Activated gamma-delta T cell treated with anti-CD3 and anti-CD28 coated beads, Interleukin-2, amount 50 U/mL, for 16 hours (primary cell): ENCODE measurements at regions not wholly inside any gene's neighbourhood (a gene's known extent, or its start where the extent isn't known, plus 50 kb on each side); places are given as distances from the start of the nearest gene placed in this dataset.

Experiments used
- DNase-seq: peaks from one replicate; pipeline ENCODE4 v3.0.0-alpha.2; 2020; ENCODE audit warnings: low read depth

- DNase-seq = peak; percentile 36
Observed at GRCh38 chr21:34022627-34023335, 50.6 kb upstream of the MRPS6 start.

GRCh38 chr21:34021726-34022125, 51.7 kb upstream of the MRPS6 start:
- DNase-seq = no peak

DNA sequence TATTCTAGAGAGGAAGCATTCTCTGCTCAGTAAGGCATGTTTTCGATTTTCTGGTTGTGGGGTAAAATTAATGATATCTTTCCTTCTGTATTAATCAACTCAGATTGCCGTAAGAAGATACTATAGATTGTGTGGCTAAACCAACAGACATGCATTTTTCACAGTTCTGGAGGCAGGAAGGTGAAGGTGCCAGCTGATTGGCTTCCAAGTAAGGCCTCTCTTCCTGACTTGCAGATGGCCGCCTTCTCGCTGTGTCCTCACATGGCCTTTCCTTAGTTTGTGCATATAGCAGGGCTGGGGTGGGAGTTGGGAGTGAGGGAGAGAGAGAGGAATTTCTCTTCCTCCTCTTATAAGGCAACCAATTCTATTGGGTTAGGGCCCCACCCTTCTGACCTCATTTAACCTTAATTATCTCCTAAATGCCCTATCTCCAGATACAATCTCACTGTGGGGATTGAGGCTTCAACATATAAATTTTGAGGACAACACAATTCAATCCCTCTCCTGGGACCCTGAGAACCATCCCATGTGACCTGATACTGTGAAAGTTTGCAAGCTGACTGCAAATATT, 52.3 kb upstream of the MRPS6 start:
- no peak for DNase-seq

DNA sequence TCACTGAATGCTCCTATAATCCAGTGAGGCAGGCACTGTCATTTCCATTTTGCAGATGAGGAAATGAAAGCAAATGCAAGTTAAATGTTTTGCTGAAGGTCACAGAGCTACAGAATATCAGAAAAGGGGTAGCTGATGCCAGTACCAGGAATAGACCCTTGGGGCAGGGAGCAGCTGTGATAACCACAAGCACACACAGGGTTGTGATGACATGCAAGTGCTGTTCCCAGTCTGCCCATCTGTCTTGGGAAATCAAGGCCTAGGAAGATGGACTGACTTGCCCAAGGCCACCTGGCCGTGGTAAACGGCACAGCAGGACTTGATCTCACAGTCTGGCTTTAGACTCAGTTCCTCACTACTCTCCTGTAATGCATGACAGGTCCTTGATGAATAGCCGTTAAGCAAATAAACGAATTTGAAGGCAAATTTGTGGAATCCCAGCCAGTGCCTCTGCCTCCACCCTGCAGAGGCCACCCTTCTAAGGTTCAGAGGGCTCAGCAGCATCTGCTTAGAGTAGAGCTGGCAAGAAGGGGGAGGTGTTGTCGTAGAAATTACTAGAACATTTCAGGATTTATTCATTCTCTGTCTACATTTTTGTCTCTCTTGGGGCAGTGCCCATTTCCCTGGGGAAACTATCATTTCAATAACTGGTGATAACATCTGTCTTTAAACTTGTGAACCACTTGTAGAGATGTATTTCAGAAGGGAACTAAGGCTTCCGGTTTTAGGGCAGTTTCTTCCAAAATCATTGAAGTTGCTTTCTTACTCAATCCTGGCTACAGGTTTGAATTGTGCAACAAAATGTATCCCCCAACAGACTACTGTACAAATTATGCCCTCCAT, 53.2 kb upstream of the MRPS6 start:
- no peak for DNase-seq

- no peak for DNase-seq
Observed at GRCh38 chr21:34019402-34019801, 54.0 kb upstream of the MRPS6 start.

DNA sequence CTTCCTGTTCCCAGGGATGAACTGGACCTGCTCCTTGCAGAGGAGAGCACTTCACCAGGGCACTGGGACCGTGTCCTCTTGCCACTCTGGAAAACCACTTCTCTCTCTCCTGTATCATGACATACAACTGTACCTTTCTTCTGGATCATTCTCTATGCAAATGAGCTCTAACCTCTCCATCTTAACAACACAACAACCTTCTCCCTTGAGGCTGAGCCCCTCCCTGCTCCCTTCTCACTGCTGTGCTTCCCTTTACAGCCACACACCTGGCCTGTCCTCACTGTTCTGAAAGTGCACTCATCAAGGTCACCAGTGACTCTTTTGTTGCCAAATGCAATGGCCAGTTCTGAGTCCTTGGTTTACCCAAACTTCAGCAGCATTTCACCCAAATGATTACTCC, 54.5 kb upstream of the MRPS6 start:
- no peak for DNase-seq

GRCh38 chr21:34018185-34018584, 55.2 kb upstream of the MRPS6 start:
- no peak for DNase-seq

DNA sequence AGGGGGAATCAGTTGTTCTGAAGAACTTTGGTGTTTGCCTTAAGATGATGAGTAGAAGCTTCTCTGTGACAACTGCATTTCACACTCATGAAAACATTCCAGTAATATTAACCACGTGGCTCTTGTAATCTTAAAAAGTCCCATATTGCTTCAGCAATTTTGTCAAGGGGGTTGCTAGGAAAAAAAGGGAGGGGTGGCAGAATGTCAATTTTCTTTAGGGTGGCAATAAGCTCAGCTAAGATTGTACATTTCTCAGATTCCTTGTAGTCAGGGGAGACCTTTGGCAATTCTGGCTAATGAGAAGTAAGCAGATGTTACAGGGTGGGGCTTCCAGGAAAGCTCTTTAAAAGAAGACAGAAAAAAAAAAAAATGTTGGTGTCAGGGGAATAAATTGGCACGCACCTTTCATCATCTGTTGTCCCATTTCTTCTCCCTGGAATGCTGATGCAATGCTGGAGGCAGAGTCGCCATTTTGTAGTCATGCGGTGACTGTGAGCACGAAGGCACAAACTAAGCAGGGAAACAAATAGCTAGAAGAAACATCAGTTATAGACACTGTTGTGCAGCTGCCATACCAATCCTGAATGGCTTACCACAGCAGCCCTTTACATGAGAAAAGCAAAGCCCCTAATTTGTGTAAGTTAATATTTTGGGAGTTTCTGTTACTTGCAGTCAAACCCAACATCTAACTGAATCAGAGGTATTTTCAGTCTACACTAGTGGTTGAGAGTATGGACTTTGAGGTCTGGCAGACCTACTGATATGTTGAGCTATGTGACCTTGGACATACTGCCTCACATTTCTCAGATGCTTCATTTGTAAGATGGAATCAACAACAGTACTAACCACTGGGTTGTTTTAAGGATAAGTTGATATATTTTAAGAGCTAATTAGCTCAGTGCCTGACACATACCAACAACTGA, 56.1 kb upstream of the MRPS6 start:
- no peak for DNase-seq

DNA sequence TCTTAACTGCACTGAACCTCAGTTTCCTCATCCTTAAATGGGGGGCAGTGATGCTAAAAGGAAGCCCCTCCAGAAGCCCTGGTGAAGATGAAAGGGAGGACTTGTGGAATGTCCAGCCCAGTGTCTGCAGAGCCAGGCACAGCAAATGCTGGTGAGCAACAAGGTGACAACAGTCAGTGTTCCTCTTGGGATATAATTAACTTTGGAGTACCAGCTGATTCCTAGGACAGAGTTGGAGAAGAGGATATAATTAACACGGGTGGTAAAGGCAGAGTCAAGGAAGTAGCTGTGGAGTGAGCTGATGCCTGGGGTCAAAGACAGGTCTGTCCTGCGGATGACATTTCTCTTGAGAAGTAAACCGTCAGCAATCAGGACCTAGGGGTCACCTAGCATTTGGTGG, 60.7 kb upstream of the MRPS6 start:
- DNase-seq = no peak

DNA sequence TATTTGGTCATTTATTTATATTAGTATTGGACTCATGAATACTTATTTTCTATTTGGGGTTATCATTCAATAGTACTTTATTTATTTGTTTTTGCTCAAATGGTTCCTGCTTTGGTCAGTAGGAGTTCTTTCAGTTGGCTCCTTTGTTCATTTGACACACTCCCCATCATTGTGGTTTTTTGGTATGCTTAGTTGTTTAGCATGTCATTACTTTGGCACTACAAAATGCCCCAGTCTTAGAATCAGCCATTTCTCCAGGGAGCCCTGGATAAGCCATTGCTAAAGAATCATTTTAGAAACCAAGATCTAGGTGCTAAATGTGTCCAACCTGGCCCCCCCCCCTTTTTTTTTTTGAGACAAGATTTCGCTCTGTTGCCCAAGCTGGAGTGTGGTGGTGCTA, 61.7 kb upstream of the MRPS6 start:
- DNase-seq = no peak

GRCh38 chr21:34009193-34009592, 64.2 kb upstream of the MRPS6 start:
- DNase-seq = no peak

- DNase-seq = no peak
Observed at GRCh38 chr21:34008618-34009017, 64.8 kb upstream of the MRPS6 start.

DNA sequence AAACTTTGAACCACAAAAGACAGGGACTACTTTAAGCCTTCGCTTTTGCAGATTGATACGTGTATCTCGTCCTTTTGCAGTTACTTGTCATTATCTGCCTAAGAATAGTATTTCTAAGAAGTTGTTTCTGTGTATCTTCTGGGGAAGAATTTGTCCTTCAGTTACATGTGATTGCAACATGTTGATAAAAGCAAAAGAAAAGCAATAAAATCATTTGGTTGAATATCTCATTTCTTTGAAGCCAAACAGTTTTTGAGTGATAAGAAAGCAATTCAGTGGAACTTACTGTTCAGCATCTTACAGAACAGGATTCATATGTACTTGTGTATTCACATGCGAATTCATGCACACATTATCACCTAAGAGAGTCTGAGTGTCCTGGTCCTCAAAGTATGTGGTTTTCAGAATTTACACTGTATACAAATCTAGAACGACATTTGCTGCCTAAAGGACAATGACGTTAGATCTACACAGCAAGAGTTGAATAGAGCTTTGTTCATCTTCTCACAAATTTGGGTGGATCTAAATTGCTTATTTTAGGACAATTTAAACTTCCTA, 66.7 kb upstream of the MRPS6 start:
- no peak for DNase-seq

GRCh38 chr21:34004974-34005373, 68.4 kb upstream of the MRPS6 start:
- no peak for DNase-seq

GRCh38 chr21:34004013-34004938, 69.1 kb upstream of the MRPS6 start:
- DNase-seq = no peak

- no peak for DNase-seq
Observed at GRCh38 chr21:34003428-34003827, 70.0 kb upstream of the MRPS6 start.

DNA sequence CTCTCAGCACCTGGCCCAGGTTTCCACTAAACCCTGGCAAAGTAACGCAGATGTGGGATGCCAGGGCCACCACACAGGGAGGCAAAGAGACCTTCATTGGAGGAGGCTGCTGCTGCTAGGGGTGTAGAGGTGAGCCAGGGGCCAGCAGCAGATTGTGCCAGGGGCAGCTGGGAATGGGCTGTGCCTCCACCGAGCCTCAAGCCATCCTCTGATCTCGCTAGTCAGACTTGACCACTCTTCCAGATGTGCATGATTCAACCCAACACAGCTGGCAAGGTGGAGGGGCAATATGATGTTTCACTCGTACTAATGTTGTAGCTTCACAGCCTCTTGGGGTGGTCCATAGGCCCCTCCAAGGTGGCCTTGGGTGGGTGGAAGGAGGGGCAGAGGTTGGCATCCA, 73.0 kb upstream of the MRPS6 start:
- DNase-seq = no peak

DNA sequence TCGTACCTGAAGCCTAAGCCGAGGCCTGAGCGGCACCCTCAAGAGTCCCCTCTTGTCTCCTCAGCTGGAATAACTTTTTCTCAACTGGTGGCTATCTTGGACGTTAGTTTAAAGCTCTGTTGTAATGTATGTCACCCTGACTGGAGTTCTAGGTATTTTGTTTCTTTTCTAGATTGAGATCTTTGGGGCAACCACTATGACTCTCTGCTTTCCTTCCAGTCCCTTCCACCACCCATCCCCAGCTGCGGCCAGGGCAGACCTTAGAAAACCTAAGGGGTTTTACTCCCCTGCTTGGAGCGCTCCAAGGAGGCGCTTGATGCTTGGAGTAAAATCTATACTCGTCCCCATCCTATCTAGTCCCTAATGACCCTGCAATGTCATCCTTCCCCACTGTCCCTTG, 74.6 kb upstream of the MRPS6 start:
- no peak for DNase-seq

DNA sequence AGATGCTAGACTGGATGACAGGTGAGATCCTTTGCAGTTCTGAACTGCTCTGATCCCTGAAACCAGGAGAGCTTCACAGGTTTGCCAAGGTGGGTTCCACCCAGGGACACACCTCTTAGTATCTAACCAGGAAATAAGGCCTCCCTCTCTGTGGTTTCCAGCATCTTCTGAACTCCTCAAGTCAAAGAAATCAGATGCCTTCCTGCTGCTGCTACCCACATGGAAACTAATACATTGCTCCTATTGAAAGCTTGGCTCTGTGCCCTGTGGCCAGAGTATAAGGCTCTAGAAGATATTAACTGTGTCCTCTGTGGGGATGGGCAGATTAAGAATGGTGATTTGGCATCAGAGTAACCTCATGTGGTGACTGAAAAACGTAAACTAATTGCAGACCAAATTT, 75.0 kb upstream of the MRPS6 start:
- no peak for DNase-seq

- no peak for DNase-seq
Observed at GRCh38 chr21:33997436-33997835, 75.9 kb upstream of the MRPS6 start.

GRCh38 chr21:33994373-33994772, 78.8 kb upstream of the ATP5PO start:
- no peak for DNase-seq
